ENCODE measurements at regions not wholly inside any gene's neighbourhood (a gene's known extent, or its start where the extent isn't known, plus 50 kb on each side); places are given as distances from the start of the nearest gene placed in this dataset.

- H3K27me3 ChIP-seq (ENCODE audit: control insufficient read depth, insufficient read depth, low read length), result no peaks in the 10 kb centered on the region
- H3K4me3 ChIP-seq (ENCODE audit: low read length), result no peak overlapping the region
- H3K36me3 ChIP-seq (ENCODE audit: control insufficient read depth, insufficient read depth, low read length), result no peaks in the 10 kb centered on the region
- no peak overlapping the region for H3K27ac ChIP-seq (ENCODE audit: low read length)
- no peaks in the 10 kb centered on the region for H3K4me1 ChIP-seq (ENCODE audit: control insufficient read depth, insufficient read depth, low read length)
- no CpG with 5 or more reads among the region's 4 CpGs for WGBS (ENCODE audit: insufficient coverage, insufficient read length)
- no peaks in the 10 kb centered on the region for H3K9me3 ChIP-seq (ENCODE audit: control insufficient read depth, insufficient read depth, low read length)
- DNase-seq (ENCODE audit: low read depth, low spot score), result no peak
Measured at GRCh38 chr7:73964786-73965185, 63.2 kb upstream of the ELN start.

GRCh38 chr7:73966062-73966940, 61.7 kb upstream of the ELN start:
- no peak overlapping the region for H3K4me3 ChIP-seq (ENCODE audit: low read length)
- H3K9me3 ChIP-seq (ENCODE audit: control insufficient read depth, insufficient read depth, low read length), result no peaks in the 10 kb centered on the region
- DNase-seq (ENCODE audit: low read depth, low spot score), result no peak
- no peak overlapping the region for H3K27ac ChIP-seq (ENCODE audit: low read length)
- no peaks in the 10 kb centered on the region for H3K36me3 ChIP-seq (ENCODE audit: control insufficient read depth, insufficient read depth, low read length)
- no peaks in the 10 kb centered on the region for H3K27me3 ChIP-seq (ENCODE audit: control insufficient read depth, insufficient read depth, low read length)
- no peaks in the 10 kb centered on the region; the same call in 1 of the 2 replicates for H3K4me1 ChIP-seq (ENCODE audit: control insufficient read depth, insufficient read depth, low read length)
- no CpG with 5 or more reads among the region's 16 CpGs for WGBS (ENCODE audit: insufficient coverage, insufficient read length)

- no peak overlapping the region for H3K4me3 ChIP-seq (ENCODE audit: low read length)
- H3K4me1 ChIP-seq (ENCODE audit: control insufficient read depth, insufficient read depth, low read length), result no peaks in the 10 kb centered on the region; the same call in 1 of the 2 replicates
- no peaks in the 10 kb centered on the region for H3K36me3 ChIP-seq (ENCODE audit: control insufficient read depth, insufficient read depth, low read length)
- no peaks in the 10 kb centered on the region for H3K27me3 ChIP-seq (ENCODE audit: control insufficient read depth, insufficient read depth, low read length)
- no peak overlapping the region for H3K27ac ChIP-seq (ENCODE audit: low read length)
- WGBS (ENCODE audit: insufficient coverage, insufficient read length), result 50% methylated on average over 1 of the region's 11 CpGs
- DNase-seq (ENCODE audit: low read depth, low spot score), result no peak
- no peaks in the 10 kb centered on the region for H3K9me3 ChIP-seq (ENCODE audit: control insufficient read depth, insufficient read depth, low read length)
Measured at GRCh38 chr7:73966941-73967831, 60.8 kb upstream of the ELN start.

GRCh38 chr7:73967832-73968290, 60.1 kb upstream of the ELN start:
- Histone ChIP-seq H3K9me3 (ENCODE audit: control insufficient read depth, insufficient read depth, low read length) (no peaks in the 10 kb centered on the region), H3K36me3 (ENCODE audit: control insufficient read depth, insufficient read depth, low read length) (no peaks in the 10 kb centered on the region), H3K4me1 (ENCODE audit: control insufficient read depth, insufficient read depth, low read length) (no peaks in the 10 kb centered on the region; the same call in 1 of the 2 replicates), H3K27me3 (ENCODE audit: control insufficient read depth, insufficient read depth, low read length) (no peaks in the 10 kb centered on the region), H3K4me3 (ENCODE audit: low read length) (no peak overlapping the region), H3K27ac (ENCODE audit: low read length) (no peak overlapping the region)
- DNase-seq (ENCODE audit: low read depth, low spot score), result no peak
- WGBS (ENCODE audit: insufficient coverage, insufficient read length), result no CpG with 5 or more reads among the region's 2 CpGs

GRCh38 chr7:73968487-73968886, 59.5 kb upstream of the ELN start:
- Histone ChIP-seq H3K4me1 (ENCODE audit: control insufficient read depth, insufficient read depth, low read length) (no peaks in the 10 kb centered on the region; the same call in 1 of the 2 replicates), H3K4me3 (ENCODE audit: low read length) (no peak overlapping the region), H3K36me3 (ENCODE audit: control insufficient read depth, insufficient read depth, low read length) (no peaks in the 10 kb centered on the region), H3K9me3 (ENCODE audit: control insufficient read depth, insufficient read depth, low read length) (no peaks in the 10 kb centered on the region), H3K27me3 (ENCODE audit: control insufficient read depth, insufficient read depth, low read length) (no peaks in the 10 kb centered on the region), H3K27ac (ENCODE audit: low read length) (no peak overlapping the region)
- no peak for DNase-seq (ENCODE audit: low read depth, low spot score)

- Histone ChIP-seq H3K4me3 (ENCODE audit: low read length) (no peak overlapping the region), H3K9me3 (ENCODE audit: control insufficient read depth, insufficient read depth, low read length) (no peaks in the 10 kb centered on the region), H3K27ac (ENCODE audit: low read length) (no peak overlapping the region), H3K36me3 (ENCODE audit: control insufficient read depth, insufficient read depth, low read length) (no peaks in the 10 kb centered on the region), H3K4me1 (ENCODE audit: control insufficient read depth, insufficient read depth, low read length) (no peaks in the 10 kb centered on the region; the same call in 1 of the 2 replicates), H3K27me3 (ENCODE audit: control insufficient read depth, insufficient read depth, low read length) (no peaks in the 10 kb centered on the region)
- WGBS (ENCODE audit: insufficient coverage, insufficient read length), result no CpG with 5 or more reads among the region's 4 CpGs
- DNase-seq (ENCODE audit: low read depth, low spot score), result no peak
Measured at GRCh38 chr7:73969991-73970390, 58.0 kb upstream of the ELN start.

GRCh38 chr7:73970801-73971229, 57.2 kb upstream of the ELN start:
- DNase-seq (ENCODE audit: low read depth, low spot score), result no peak
- Histone ChIP-seq H3K27me3 (ENCODE audit: control insufficient read depth, insufficient read depth, low read length) (no peaks in the 10 kb centered on the region), H3K9me3 (ENCODE audit: control insufficient read depth, insufficient read depth, low read length) (no peaks in the 10 kb centered on the region), H3K4me3 (ENCODE audit: low read length) (no peak overlapping the region), H3K27ac (ENCODE audit: low read length) (no peak overlapping the region), H3K4me1 (ENCODE audit: control insufficient read depth, insufficient read depth, low read length) (no peaks in the 10 kb centered on the region; the same call in 1 of the 2 replicates), H3K36me3 (ENCODE audit: control insufficient read depth, insufficient read depth, low read length) (no peaks in the 10 kb centered on the region)
- WGBS (ENCODE audit: insufficient coverage, insufficient read length), result no CpG with 5 or more reads among the region's 12 CpGs

- Histone ChIP-seq H3K4me3 (ENCODE audit: low read length) (no peak overlapping the region), H3K27me3 (ENCODE audit: control insufficient read depth, insufficient read depth, low read length) (no peaks in the 10 kb centered on the region), H3K9me3 (ENCODE audit: control insufficient read depth, insufficient read depth, low read length) (no peaks in the 10 kb centered on the region), H3K4me1 (ENCODE audit: control insufficient read depth, insufficient read depth, low read length) (no peaks in the 10 kb centered on the region; the same call in 1 of the 2 replicates), H3K27ac (ENCODE audit: low read length) (no peak overlapping the region), H3K36me3 (ENCODE audit: control insufficient read depth, insufficient read depth, low read length) (no peaks in the 10 kb centered on the region)
- no CpG with 5 or more reads among the region's 4 CpGs for WGBS (ENCODE audit: insufficient coverage, insufficient read length)
- DNase-seq (ENCODE audit: low read depth, low spot score), result no peak
Measured at GRCh38 chr7:73971322-73971703, 56.7 kb upstream of the ELN start.

GRCh38 chr7:73971704-73972341, 56.1 kb upstream of the ELN start:
- H3K4me1 ChIP-seq (ENCODE audit: control insufficient read depth, insufficient read depth, low read length), result no peaks in the 10 kb centered on the region; the same call in 1 of the 2 replicates
- no peak overlapping the region for H3K27ac ChIP-seq (ENCODE audit: low read length)
- H3K27me3 ChIP-seq (ENCODE audit: control insufficient read depth, insufficient read depth, low read length), result no peaks in the 10 kb centered on the region
- peak; percentile 71 for DNase-seq (ENCODE audit: low read depth, low spot score)
- no peaks in the 10 kb centered on the region for H3K9me3 ChIP-seq (ENCODE audit: control insufficient read depth, insufficient read depth, low read length)
- no CpG with 5 or more reads among the region's 13 CpGs for whole genome bisulfite sequencing (ENCODE audit: insufficient coverage, insufficient read length)
- H3K4me3 ChIP-seq (ENCODE audit: low read length), result no peak overlapping the region
- H3K36me3 ChIP-seq (ENCODE audit: control insufficient read depth, insufficient read depth, low read length), result no peaks in the 10 kb centered on the region

- no peak overlapping the region for H3K4me3 ChIP-seq (ENCODE audit: low read length)
- no peak for DNase-seq (ENCODE audit: low read depth, low spot score)
- H3K9me3 ChIP-seq (ENCODE audit: control insufficient read depth, insufficient read depth, low read length), result no peaks in the 10 kb centered on the region
- H3K36me3 ChIP-seq (ENCODE audit: control insufficient read depth, insufficient read depth, low read length), result no peaks in the 10 kb centered on the region
- H3K27ac ChIP-seq (ENCODE audit: low read length), result no peak overlapping the region
- no peaks in the 10 kb centered on the region for H3K27me3 ChIP-seq (ENCODE audit: control insufficient read depth, insufficient read depth, low read length)
- no peaks in the 10 kb centered on the region; the same call in 1 of the 2 replicates for H3K4me1 ChIP-seq (ENCODE audit: control insufficient read depth, insufficient read depth, low read length)
- WGBS (ENCODE audit: insufficient coverage, insufficient read length), result no CpG with 5 or more reads among the region's 12 CpGs
Measured at GRCh38 chr7:73972614-73973013, 55.4 kb upstream of the ELN start.
